SK-N-MC (cell line): ENCODE measurements at regions not wholly inside any gene's neighbourhood (a gene's known extent, or its start where the extent isn't known, plus 50 kb on each side); places are given as distances from the start of the nearest gene placed in this dataset.
"Not testable (repeated sequence)": the region's sequence is repeated elsewhere in the genome, so short reads cannot be mapped to it uniquely, and the experiment has no call there.

Experiments
- DNase-seq: peaks from one replicate; pipeline ENCODE4 v3.0.0-alpha.2; 2011; ENCODE audit warnings: low read depth, low spot score
- H3K27ac ChIP-seq: fragments of 200-600 bp; sonication (generic); 2 replicates; pipeline ENCODE4 v1.5.1; 2016; ENCODE audit warnings: mixed run types
- H3K36me3 ChIP-seq: fragments of 200-600 bp; sonication (generic); 2 replicates; pipeline ENCODE4 v1.6.1; 2017; ENCODE audit warnings: antibody characterized with exemption, low read length, mixed read lengths; ENCODE audit not compliant: insufficient read depth
- H3K4me3 ChIP-seq: fragments of 200-600 bp; sonication (generic); 2 replicates; pipeline ENCODE4 v1.5.1; 2016
- H3K9ac ChIP-seq: fragments of 200-600 bp; sonication (generic); 2 replicates; pipeline ENCODE4 v1.8.0; 2017; ENCODE audit warnings: mixed run types, mixed read lengths; ENCODE audit not compliant: insufficient read length
- H3K9me3 ChIP-seq: fragments of 200-600 bp; sonication (generic); 2 replicates; pipeline ENCODE4 v1.6.1; 2017; ENCODE audit warnings: low read depth, mild to moderate bottlenecking, antibody characterized with exemption, low read length, moderate library complexity, mixed read lengths
- EZH2 ChIP-seq: fragments of 200-600 bp; sonication (generic); IDR thresholded peaks from one replicate; pipeline ENCODE4 v1.6.1; 2017; ENCODE audit warnings: antibody characterized with exemption
- FOXP2 ChIP-seq: optimal IDR thresholded peaks from 2 replicates; pipeline ENCODE3; 2011; ENCODE audit warnings: mild to moderate bottlenecking, moderate library complexity; ENCODE audit not compliant: insufficient read depth; ENCODE audit errors: extremely low read length, control extremely low read depth
- POLR2AphosphoS5 ChIP-seq: IDR thresholded peaks from 2 replicates; pipeline ENCODE4 v1.6.1; 2012; ENCODE audit warnings: mild to moderate bottlenecking, low read depth, low read length, borderline replicate concordance

DNA sequence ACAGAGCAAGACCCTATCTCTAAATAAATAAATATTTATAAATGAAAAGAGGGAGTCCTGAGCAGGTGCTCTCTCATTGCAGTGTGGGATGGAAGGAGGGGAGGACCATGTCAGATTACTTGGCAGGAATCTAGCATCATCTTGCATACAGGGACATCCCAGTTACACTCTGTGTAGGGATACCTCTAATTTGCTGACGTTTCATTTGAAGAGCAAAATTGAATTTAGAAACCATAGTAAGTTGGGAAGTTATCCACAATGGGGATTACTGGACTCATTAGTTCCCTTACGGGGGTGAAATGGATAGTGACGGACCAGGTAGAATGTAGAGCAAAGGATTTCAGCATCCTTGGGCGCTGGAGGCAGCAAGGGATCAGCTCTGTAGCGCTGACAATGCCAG is 52.1 kb downstream of the ARHGEF18 start:
- no peaks in the 10 kb centered on the region for H3K9me3 ChIP-seq
- no peak overlapping the region for H3K27ac ChIP-seq
- DNase-seq = no peak
- no peak overlapping the region for H3K9ac ChIP-seq
- TF ChIP-seq FOXP2 (no peak), EZH2 (no peak), POLR2AphosphoS5 (no peak)
- H3K36me3 ChIP-seq = peaks cover 3% of the 10 kb centered on the region; the same call in 1 of the 2 replicates
- no peak overlapping the region for H3K4me3 ChIP-seq

DNA sequence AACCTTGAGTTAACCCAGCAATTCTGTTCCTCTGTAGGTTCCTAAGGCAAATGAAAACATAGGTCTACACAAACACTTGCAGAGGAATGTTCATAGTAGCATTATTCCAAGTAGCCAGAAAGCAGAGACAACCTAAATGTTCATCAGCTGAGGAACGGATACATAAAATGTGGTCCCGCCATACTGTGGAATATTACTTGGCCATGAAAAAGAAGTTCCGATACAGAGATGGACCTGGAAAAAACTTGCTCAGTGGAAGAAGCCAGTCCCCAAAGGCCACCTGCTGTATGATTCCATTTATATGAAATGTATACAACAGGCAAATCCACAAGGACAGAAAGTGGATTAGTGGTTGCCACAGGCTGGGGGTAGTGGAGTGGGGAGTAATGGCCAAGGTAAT is 53.0 kb downstream of the ARHGEF18 start:
- Histone ChIP-seq H3K9ac (no peak overlapping the region), H3K36me3 (peaks cover 3% of the 10 kb centered on the region; the same call in 1 of the 2 replicates), H3K27ac (no peak overlapping the region), H3K9me3 (no peaks in the 10 kb centered on the region), H3K4me3 (no peak overlapping the region)
- TF ChIP-seq FOXP2 (no peak), POLR2AphosphoS5 (no peak), EZH2 (no peak)
- DNase-seq = no peak

DNA sequence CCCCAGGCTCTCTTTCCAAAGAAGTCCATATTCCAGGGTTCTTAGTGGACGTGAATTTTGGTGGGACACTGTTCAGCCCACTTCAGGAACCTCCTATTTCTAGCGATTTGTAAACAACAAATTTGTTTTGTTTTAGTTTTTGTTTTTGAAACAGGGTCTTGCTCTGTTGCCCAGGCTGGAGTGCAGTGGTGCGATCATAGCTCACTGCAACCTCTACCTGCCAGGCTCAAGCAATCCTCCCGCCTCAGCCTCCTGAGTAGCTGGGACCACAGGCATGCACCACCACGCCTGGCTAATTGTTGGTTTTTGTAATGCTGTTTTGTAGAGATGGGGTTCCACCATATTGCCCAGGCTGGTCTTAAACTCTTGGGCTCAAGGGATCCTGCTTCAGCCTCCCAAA is 56.7 kb downstream of the ARHGEF18 start:
- not testable (repeated sequence) for DNase-seq, H3K4me3 ChIP-seq, H3K27ac ChIP-seq, H3K36me3 ChIP-seq, H3K9ac ChIP-seq, H3K9me3 ChIP-seq

DNA sequence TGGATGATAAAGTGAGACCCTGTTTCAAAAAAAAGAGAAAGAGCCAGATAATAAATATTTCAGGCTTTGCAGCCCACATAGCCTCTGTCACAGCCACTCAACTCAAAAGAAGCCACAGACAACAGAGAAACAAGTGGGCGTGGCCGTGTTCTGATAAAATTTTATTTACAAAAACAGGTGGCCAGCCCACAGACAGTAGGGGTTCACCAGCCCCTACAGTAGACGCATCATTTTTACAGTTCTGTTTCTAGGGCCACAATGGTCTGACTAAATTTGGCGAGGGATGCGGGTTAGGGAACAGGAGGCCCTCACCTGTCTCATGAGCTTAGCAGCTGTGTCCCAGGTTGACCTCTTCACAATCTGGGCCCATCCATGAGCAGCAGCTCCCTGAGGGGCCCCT is 59.5 kb downstream of the ARHGEF18 start:
- Histone ChIP-seq H3K36me3 (no peaks in the 10 kb centered on the region), H3K9ac (no peak overlapping the region), H3K4me3 (no peak overlapping the region), H3K9me3 (no peaks in the 10 kb centered on the region), H3K27ac (no peak overlapping the region)
- no peak for TF ChIP-seq POLR2AphosphoS5
- TF ChIP-seq FOXP2 = no peak
- TF ChIP-seq EZH2 = no peak
- no peak for DNase-seq

DNA sequence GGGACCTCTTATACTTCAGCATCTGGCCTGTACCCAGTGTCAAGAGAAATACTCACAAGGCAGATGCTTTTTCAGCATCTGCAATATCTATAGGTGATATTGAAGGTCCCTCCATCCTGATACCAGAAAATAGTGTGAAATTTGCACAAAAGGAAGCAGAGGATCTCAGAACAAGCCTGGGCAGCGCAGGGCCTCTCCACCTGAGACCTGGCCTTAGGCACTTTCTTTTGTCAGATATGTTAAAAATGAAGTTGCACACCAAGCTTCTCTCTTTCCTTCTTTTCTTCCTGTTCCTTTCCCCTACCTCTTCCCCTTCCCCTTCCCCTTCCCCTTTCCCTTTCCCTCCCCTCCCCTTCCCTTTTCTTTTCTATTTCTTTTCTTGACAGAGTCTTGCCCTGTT is 62.2 kb downstream of the ARHGEF18 start:
- TF ChIP-seq POLR2AphosphoS5 (no peak), FOXP2 (no peak), EZH2 (no peak)
- H3K36me3 ChIP-seq = no peaks in the 10 kb centered on the region
- no peak overlapping the region for H3K9ac ChIP-seq
- no peak overlapping the region for H3K27ac ChIP-seq
- H3K9me3 ChIP-seq = no peaks in the 10 kb centered on the region
- H3K4me3 ChIP-seq = no peak overlapping the region
- DNase-seq = no peak

DNA sequence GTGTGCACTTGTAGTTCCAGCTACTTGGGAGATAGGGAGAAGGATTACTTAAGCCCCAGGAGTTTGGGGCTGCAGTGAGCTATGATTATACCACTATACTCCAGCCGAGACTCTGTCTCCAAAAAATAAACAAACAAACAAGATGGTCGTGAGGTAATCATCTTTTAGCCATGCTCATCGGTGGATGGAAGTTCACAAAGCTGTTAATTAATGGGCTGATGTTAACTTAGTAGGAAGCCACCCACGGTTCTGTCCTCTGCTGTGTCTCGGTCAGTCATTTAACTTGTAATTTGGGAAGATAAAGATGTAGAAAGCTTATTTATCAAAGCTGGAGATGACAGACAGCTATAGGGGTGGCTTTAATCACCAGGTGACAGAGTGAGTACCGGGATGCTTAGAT is 64.9 kb downstream of the ARHGEF18 start:
- H3K9me3 ChIP-seq = no peaks in the 10 kb centered on the region
- no peak overlapping the region for H3K9ac ChIP-seq
- no peak overlapping the region for H3K27ac ChIP-seq
- TF ChIP-seq FOXP2 (no peak), POLR2AphosphoS5 (no peak), EZH2 (no peak)
- H3K36me3 ChIP-seq = no peaks in the 10 kb centered on the region
- H3K4me3 ChIP-seq = no peak overlapping the region
- no peak for DNase-seq

DNA sequence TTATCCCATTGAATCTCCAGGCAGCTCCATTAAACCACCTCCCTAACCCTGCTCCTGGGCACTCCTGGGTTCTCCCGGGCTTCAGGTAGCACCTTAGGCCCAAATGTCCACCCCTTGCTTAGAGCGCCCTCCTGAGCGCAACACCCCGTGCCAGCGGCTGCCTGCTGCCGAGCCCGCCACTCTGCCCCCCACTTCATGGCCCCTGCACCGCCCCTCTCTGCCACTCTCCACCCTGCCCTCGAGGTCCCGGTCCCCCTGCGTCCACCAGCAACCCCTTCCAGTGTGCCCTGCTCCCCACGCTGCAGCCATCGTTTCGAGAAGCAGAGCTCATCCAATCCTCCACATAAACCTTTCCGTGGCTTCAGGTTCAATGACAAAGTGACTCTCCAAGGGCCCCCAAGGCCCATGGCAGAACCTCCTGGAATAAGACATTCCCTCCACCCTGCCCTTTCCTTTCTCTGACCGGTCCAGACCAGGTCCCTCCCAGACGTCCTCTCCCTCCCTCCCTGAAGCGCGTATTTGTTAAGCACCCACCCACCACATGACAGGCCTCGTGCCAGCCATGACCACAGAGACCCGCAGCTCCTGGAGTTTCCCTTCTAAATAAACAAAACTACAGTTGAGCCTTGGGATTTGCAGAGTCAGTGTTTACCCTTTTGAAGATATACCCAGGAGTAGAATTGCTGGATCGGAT is 66.6 kb downstream of the ARHGEF18 start:
- Histone ChIP-seq H3K9me3 (no peaks in the 10 kb centered on the region), H3K9ac (no peak overlapping the region), H3K27ac (0 out of 2 replicates have a peak overlapping the region, but pooled peaks have one; percentile 13), H3K36me3 (no peaks in the 10 kb centered on the region), H3K4me3 (no peak overlapping the region)
- no peak for TF ChIP-seq EZH2
- no peak for DNase-seq

DNA sequence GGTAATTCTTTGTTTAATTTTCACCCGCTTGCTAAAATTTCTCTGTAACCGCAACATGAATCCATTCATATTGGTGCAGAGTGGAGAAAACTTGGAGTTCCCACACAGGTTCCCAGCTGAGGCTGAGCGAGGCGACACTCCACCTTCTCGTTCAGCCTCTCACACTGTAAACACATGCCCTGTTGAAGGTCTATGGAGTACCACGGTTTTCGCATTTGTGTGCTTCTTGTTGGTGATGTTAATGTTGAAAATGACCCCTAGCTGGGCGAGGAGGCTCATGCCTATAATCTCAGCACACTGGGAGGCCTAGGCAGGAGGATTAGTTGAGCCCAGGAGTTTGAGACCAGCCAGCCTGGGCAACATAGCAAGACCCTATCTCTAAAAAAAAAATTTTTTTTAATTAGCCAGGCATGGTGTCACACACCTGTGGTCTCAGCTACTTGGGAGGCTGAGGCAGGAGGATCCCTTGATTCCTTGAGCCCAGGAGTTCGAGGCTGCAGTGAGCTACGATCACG is 67.2 kb downstream of the ARHGEF18 start:
- no peaks in the 10 kb centered on the region for H3K36me3 ChIP-seq
- H3K9me3 ChIP-seq = no peaks in the 10 kb centered on the region
- H3K27ac ChIP-seq = 0 out of 2 replicates have a peak overlapping the region, but pooled peaks have one; percentile 13
- H3K4me3 ChIP-seq = no peak overlapping the region
- TF ChIP-seq EZH2 (no peak), POLR2AphosphoS5 (no peak), FOXP2 (no peak)
- no peak for DNase-seq
- no peak overlapping the region for H3K9ac ChIP-seq

DNA sequence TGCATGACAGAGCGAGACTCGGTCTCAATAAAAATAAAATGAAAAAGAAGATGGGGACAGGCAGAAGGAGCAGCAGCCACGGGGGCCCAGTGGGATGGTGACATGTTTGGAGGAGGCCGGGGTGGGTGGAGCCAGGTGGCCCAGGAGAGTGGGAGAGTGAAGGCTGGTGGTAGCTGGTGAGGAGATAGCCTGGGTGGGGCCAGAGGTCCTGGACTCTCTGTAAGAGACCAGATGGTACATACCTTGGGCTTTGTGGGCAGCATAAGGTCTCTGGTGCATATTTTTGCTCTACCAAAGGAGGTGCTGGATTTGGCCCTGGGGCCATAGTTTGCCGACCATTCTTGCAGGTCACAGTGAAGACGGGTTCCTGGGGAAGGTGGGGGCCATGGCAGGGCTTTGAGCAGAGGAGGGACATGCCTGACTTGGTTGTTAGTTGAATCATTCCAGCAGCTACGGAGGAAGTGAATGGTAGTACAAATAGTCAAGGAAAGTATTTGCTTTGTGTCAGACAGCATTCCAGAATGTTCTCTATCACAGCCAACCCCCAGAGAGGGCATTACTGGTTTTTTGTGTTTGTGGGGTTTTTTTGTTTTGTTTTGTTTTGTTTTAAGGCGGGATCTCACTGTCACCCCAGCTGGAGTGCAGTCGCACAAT is 69.1 kb downstream of the ARHGEF18 start:
- no peak overlapping the region for H3K4me3 ChIP-seq
- H3K27ac ChIP-seq = no peak overlapping the region
- H3K9ac ChIP-seq = no peak overlapping the region
- H3K36me3 ChIP-seq = no peaks in the 10 kb centered on the region
- no peak for TF ChIP-seq FOXP2
- no peak for TF ChIP-seq POLR2AphosphoS5
- TF ChIP-seq EZH2 = no peak
- DNase-seq = no peak
- H3K9me3 ChIP-seq = no peaks in the 10 kb centered on the region
